SU-DHL-6 (cell line): ENCODE measurements at regions not wholly inside any gene's neighbourhood (a gene's known extent, or its start where the extent isn't known, plus 50 kb on each side); places are given as distances from the start of the nearest gene placed in this dataset.

Experiments used
- H2AFZ ChIP-seq: fragments of 200-600 bp; sonication (generic); 2 replicates; pipeline ENCODE4 v1.6.1; 2014; ENCODE audit warnings: low read depth, mild to moderate bottlenecking, moderate library complexity, mixed read lengths, antibody characterized with exemption, low read length; ENCODE audit not compliant: severe bottlenecking
- H3F3A ChIP-seq: fragments of 200-600 bp; shearing (Covaris generic); 2 replicates; pipeline ENCODE4 v1.6.0; 2016; ENCODE audit warnings: antibody characterized with exemption, mild to moderate bottlenecking; ENCODE audit not compliant: insufficient read depth
- H3K27ac ChIP-seq: fragments of 200-600 bp; sonication (generic); 2 replicates; pipeline ENCODE4 v1.5.1; 2016; ENCODE audit warnings: low read depth, mild to moderate bottlenecking, low read length, moderate library complexity, mixed read lengths
- H3K27me3 ChIP-seq: fragments of 200-600 bp; sonication (generic), shearing (Covaris generic); 2 replicates; pipeline ENCODE4 v1.6.0; 2014; ENCODE audit warnings: mild to moderate bottlenecking, low read length
- H3K36me3 ChIP-seq: fragments of 200-600 bp; sonication (generic); 2 replicates; pipeline ENCODE4 v1.6.1; 2014; ENCODE audit warnings: mild to moderate bottlenecking, low read length, mixed read lengths
- H3K4me2 ChIP-seq: fragments of 300-600, 200-600 bp; shearing (Covaris generic), sonication (generic); 2 replicates; pipeline ENCODE4 v1.6.0; 2014; ENCODE audit warnings: low read length, low read depth, mild to moderate bottlenecking; ENCODE audit not compliant: poor library complexity, severe bottlenecking
- H3K4me3 ChIP-seq: fragments of 200-600 bp; sonication (generic); 2 replicates; pipeline ENCODE4 v1.5.1; 2014; ENCODE audit warnings: antibody characterized with exemption, low read length, mild to moderate bottlenecking, mixed read lengths; ENCODE audit not compliant: insufficient read depth, poor library complexity, severe bottlenecking
- H3K79me2 ChIP-seq: fragments of 200-600 bp; sonication (generic); 2 replicates; pipeline ENCODE4 v1.6.1; 2014; ENCODE audit warnings: mild to moderate bottlenecking, low read length, moderate library complexity; ENCODE audit not compliant: insufficient read depth
- H3K9ac ChIP-seq: fragments of 200-600 bp; sonication (generic); 2 replicates; pipeline ENCODE4 v1.7.0; 2014; ENCODE audit warnings: mild to moderate bottlenecking, low read length
- H3K9me2 ChIP-seq: fragments of 200-600 bp; sonication (generic); replicated peaks from 2 replicates; pipeline ENCODE4 v1.6.1; 2014; ENCODE audit warnings: low read length; ENCODE audit not compliant: insufficient read depth
- H3K9me3 ChIP-seq: fragments of 200-600 bp; sonication (generic); 2 replicates; pipeline ENCODE4 v1.6.1; 2014; ENCODE audit warnings: low read length, mixed read lengths; ENCODE audit not compliant: insufficient read depth
- H4K20me1 ChIP-seq: fragments of 200-600 bp; sonication (generic); 2 replicates; pipeline ENCODE4 v1.6.1; 2014; ENCODE audit warnings: low read depth, mild to moderate bottlenecking, antibody characterized with exemption, low read length, moderate library complexity, mixed read lengths
- EZH2phosphoT487 ChIP-seq: fragments of 200-600 bp; sonication (generic), shearing (Covaris generic); conservative IDR thresholded peaks from 2 replicates; pipeline ENCODE4 v1.6.1; 2018; ENCODE audit warnings: mild to moderate bottlenecking, antibody characterized with exemption, low read length, moderate library complexity, mixed read lengths
- TF ChIP-seq, protein P1 (sequence below): fragments of 200-600 bp; sonication (generic); IDR thresholded peaks from one replicate; pipeline ENCODE4 v1.5.1; 2017; ENCODE audit warnings: antibody characterized with exemption, mild to moderate bottlenecking, low read length, moderate library complexity; ENCODE audit not compliant: insufficient read depth, poor library complexity, severe bottlenecking

- H3K9ac ChIP-seq = no peak overlapping the region
- no peak overlapping the region for H3K27ac ChIP-seq
- no peaks in the 10 kb centered on the region for H3K27me3 ChIP-seq
- H2AFZ ChIP-seq = no peak overlapping the region
- no peaks in the 10 kb centered on the region for H3K9me3 ChIP-seq
- no peaks in the 10 kb centered on the region for H3K9me2 ChIP-seq
- H4K20me1 ChIP-seq = no peaks in the 10 kb centered on the region
- TF ChIP-seq, protein P1, sequence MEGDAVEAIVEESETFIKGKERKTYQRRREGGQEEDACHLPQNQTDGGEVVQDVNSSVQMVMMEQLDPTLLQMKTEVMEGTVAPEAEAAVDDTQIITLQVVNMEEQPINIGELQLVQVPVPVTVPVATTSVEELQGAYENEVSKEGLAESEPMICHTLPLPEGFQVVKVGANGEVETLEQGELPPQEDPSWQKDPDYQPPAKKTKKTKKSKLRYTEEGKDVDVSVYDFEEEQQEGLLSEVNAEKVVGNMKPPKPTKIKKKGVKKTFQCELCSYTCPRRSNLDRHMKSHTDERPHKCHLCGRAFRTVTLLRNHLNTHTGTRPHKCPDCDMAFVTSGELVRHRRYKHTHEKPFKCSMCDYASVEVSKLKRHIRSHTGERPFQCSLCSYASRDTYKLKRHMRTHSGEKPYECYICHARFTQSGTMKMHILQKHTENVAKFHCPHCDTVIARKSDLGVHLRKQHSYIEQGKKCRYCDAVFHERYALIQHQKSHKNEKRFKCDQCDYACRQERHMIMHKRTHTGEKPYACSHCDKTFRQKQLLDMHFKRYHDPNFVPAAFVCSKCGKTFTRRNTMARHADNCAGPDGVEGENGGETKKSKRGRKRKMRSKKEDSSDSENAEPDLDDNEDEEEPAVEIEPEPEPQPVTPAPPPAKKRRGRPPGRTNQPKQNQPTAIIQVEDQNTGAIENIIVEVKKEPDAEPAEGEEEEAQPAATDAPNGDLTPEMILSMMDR = no peak
- no peak for TF ChIP-seq EZH2phosphoT487
- no peak overlapping the region for H3K4me3 ChIP-seq
- H3F3A ChIP-seq = no peaks in the 10 kb centered on the region
- no peaks in the 10 kb centered on the region for H3K36me3 ChIP-seq
- H3K4me2 ChIP-seq = no peak overlapping the region
- H3K79me2 ChIP-seq = no peaks in the 10 kb centered on the region
These were observed 72.0 kb downstream of the CNTN3 start for GRCh38 chr3:74542441-74542840.

- H3K27me3 ChIP-seq = no peaks in the 10 kb centered on the region
- no peaks in the 10 kb centered on the region for H3K79me2 ChIP-seq
- no peaks in the 10 kb centered on the region for H3K36me3 ChIP-seq
- no peak overlapping the region for H3K27ac ChIP-seq
- no peak overlapping the region for H3K4me3 ChIP-seq
- H3K9me2 ChIP-seq = no peaks in the 10 kb centered on the region
- H3K4me2 ChIP-seq = no peak overlapping the region
- H3K9me3 ChIP-seq = no peaks in the 10 kb centered on the region
- H3K9ac ChIP-seq = no peak overlapping the region
- TF ChIP-seq, protein P1 = no peak
- no peak for TF ChIP-seq EZH2phosphoT487
- no peak overlapping the region for H2AFZ ChIP-seq
- H4K20me1 ChIP-seq = no peaks in the 10 kb centered on the region
- no peaks in the 10 kb centered on the region for H3F3A ChIP-seq
These were observed 74.6 kb downstream of the CNTN3 start for GRCh38 chr3:74539876-74540275.

- Histone ChIP-seq H3K9ac (no peak overlapping the region), H3K27me3 (no peaks in the 10 kb centered on the region), H4K20me1 (no peaks in the 10 kb centered on the region), H3K36me3 (no peaks in the 10 kb centered on the region), H3K4me2 (no peak overlapping the region), H3K4me3 (no peak overlapping the region), H3K27ac (no peak overlapping the region), H2AFZ (no peak overlapping the region), H3K9me2 (no peaks in the 10 kb centered on the region), H3F3A (no peaks in the 10 kb centered on the region), H3K9me3 (no peaks in the 10 kb centered on the region), H3K79me2 (no peaks in the 10 kb centered on the region)
- TF ChIP-seq, protein P1 = no peak
- no peak for TF ChIP-seq EZH2phosphoT487
These were observed 75.8 kb downstream of the CNTN3 start for GRCh38 chr3:74538669-74539068.
